ENCODE measurements at regions not wholly inside any gene's neighbourhood (a gene's known extent, or its start where the extent isn't known, plus 50 kb on each side); places are given as distances from the start of the nearest gene placed in this dataset.
"Not testable (repeated sequence)": the region's sequence is repeated elsewhere in the genome, so short reads cannot be mapped to it uniquely, and the experiment has no call there.

DNA sequence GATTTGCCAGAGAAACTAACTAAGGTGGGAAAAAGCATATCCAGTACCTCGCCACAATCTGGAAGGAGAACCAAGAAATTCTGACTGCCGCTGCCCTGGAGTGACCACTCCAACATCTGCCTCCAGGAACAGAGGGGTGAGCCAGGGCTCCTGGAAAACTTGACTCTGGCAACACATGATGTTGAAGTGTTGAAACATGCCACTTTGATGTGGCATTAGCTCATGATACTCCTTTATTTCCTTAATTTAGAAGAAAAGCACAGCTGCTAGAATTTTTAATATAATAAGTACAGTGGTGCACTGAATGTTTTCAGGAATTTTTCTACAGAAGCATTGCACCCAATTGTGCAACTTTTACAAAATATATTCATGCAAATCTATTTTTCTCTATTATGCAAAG, 109.9 kb upstream of the BCL6 start:
- no peak for DNase-seq

- no peak for DNase-seq
Observed at GRCh38 chr3:187856555-187856954, 111.3 kb upstream of the BCL6 start.

DNA sequence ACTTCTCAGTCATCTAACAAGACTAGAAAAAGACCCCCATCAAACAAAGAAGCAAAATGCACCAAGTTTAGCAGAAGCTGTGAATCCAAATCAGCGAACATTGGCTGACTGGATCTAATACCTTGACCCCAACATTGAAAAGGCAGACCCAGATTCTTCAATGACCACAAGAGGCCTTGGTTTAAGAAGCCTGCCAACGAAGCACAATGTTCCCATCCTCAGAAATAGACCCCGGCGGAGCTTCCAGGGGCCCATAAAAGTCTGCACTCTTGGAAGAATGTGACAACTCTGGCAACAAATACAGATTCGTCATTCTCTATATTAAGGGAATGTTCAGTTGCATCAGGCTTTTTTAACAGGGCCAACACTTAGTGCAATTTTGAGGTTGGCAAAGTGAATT, 112.8 kb upstream of the BCL6 start:
- no peak for DNase-seq

DNA sequence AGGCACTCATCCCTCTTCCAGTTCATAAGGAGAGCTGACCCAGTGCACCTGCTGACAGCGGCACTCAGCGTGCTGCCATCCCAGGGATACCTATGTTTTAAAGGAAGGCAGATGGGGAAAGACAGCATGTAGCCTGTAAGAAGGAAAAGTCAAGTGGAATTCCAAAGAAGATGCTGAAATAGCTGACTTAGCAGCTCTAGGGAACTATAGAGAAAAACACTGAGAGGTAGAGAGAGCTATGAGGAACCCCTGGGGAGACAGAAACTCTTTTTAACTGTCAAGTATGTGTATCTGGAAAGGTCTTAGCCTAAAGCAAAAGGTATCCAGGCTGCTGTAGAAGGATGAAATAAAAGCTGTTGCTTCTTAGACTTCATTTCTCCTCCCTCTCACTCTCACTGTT, 113.4 kb upstream of the BCL6 start:
- no peak for DNase-seq

DNA sequence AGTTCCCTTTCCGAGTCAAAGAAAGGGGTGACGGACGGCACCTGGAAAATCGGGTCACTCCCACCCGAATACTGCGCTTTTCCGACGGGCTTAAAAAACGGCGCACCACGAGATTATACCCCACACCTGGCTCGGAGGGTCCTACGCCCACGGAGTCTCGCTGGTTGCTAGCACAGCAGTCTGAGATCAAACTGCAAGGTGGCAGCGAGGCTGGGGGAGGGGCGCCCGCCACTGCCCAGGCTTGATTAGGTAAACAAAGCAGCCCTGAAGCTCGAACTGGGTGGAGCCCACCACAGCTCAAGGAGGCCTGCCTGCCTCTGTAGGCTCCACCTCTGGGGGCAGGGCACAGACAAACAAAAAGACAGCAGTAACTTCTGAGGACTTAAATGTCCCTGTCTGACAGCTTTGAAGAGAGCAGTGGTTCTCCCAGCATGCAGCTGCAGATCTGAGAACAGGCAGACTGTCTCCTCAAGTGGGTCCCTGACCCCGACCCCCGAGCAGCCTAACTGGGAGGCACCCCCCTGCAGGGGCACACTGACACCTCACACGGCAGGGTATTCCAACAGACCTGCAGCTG, 117.5 kb upstream of the BCL6 start:
- DNase-seq: not testable (repeated sequence)

- no peak for DNase-seq
Observed at GRCh38 chr3:187870360-187871203, 125.3 kb upstream of the BCL6 start.

GRCh38 chr3:187871204-187871591, 125.9 kb upstream of the BCL6 start:
- no peak for DNase-seq

GRCh38 chr3:187871848-187872247, 126.6 kb upstream of the BCL6 start:
- DNase-seq: no peak

GRCh38 chr3:187873843-187874242, 128.6 kb upstream of the BCL6 start:
- DNase-seq: no peak

DNA sequence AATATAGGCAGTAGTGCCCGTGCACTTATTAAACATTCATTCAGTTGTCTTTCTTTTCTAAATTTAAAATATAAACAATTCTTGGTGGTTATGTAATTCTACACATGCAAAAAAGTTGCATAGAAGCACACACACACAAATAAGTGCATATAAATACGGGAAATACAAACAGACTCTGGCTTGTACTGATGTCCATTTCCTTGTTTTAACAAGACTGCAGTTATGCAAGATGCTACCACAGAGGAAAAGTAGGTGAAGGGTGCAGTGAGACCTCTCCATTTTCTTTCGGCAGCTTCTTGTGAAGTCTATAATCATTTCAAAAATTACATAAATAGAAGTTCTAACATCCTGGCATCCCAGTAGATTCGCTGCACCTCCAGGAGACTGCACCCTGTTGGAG, 130.6 kb upstream of the BCL6 start:
- DNase-seq: no peak

GRCh38 chr3:187878772-187879518, 133.7 kb upstream of the BCL6 start:
- DNase-seq: no peak

GRCh38 chr3:187880441-187880840, 135.2 kb upstream of the BCL6 start:
- DNase-seq: no peak

DNA sequence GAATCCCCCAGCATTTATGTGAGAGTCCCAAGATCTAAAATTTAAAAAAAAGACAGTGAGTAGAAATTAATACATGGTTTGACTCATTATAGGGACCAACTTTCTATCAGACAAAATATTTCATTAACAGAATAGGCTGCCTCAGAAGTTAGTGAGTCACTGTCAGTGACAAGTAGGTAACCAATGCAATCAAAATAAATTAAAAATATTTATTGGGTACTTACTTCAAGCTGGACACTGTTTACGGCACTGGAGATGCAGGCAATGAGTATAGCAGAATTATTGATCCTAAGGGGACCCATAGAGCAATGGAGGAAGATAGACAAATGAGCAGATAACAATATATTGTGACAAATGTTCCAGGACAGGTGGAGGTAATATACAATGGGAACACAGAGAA, 135.6 kb upstream of the BCL6 start:
- no peak for DNase-seq

DNA sequence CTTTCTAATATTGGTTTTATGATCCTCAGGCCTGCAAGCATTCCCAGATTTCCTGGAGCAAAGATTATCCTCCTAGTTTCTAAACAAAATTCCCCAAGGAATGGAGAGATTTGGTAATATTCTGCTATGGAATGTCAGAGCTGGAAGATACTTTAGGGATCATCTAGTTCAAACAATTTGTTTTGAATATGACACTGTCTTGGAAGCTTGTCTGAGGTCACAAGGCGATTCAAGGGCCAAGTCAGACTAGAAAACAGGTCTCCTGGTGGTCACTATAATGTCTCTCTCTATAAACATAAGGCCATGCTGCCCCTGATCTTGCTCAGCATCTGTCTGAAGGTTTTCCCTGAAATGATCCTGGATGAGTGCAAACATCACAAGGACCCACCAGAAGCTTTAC, 143.4 kb upstream of the BCL6 start:
- no peak for DNase-seq

DNA sequence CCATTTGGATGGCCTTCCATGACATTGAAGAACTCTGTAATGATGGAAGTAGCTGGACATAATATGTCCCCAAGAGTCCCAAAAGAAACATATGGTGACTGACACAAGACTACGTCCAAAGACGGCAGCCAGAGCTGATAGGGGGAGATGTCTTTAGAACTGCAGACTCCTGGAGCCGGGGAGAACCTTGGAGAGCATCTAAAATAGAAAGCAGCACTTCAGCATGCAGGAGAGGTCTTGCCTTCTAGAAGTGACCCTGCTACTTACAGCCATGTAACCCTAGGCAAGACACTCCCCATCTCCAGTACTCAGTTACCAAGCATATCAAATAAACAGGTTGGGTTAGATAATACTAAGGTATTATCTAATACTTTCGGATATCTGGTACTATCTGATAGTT, 143.8 kb upstream of the BCL6 start:
- no peak for DNase-seq

GRCh38 chr3:187889601-187890404, 144.5 kb upstream of the BCL6 start:
- DNase-seq: no peak

DNA sequence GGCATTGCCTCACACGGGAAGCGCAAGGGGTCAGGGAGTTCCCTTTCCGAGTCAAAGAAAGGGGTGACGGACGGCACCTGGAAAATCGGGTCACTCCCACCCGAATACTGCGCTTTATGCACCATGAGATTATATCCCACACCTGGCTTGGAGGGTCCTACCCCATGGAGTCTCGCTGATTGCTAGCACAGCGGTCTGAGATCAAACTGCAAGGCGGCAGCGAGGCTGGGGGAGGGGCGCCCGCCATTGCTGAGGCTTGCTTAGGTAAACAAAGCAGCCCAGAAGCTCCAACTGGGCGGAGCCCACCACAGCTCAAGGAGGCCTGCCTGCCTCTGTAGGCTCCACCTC, 145.1 kb upstream of the BCL6 start:
- DNase-seq: not testable (repeated sequence)

DNA sequence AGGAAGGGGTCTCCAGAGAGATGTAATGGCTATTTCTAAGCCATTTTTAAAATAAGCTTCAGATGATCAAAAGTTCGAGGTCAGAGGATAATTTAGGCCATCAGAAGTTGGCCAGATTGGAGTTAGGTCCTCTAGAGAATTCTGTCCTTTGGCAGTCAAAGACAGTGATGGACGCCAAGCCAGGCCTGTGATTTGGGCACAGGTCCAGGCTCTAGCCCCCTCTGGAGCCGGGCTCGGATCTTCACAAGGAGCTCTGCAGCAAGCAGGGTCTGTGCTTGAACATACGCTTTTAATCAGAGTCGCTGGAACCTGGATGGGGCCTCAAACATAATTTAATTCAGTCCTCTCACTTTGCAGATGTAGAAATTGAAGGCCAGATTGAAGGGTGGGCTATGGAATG, 151.4 kb upstream of the BCL6 start:
- no peak for DNase-seq

DNA sequence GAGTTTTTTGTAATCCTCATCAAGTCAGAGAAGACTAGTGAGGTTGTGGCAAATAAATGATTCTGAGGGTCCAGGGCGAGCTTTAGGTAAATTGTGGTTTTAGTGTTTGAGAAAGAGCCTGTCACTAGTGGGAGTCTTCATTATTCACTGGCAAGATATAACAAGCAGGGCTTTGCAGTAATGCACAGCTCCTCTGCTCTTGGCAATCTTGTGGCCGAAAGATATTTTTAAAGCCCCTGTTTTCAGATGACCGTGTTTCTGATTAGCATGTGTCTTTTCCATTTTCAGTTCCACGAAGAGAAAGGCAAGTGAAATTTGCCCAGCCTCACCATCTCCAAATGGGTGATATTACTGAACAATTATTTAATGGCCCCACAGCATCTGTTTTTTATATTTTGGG, 154.0 kb upstream of the BCL6 start:
- DNase-seq: no peak

DNA sequence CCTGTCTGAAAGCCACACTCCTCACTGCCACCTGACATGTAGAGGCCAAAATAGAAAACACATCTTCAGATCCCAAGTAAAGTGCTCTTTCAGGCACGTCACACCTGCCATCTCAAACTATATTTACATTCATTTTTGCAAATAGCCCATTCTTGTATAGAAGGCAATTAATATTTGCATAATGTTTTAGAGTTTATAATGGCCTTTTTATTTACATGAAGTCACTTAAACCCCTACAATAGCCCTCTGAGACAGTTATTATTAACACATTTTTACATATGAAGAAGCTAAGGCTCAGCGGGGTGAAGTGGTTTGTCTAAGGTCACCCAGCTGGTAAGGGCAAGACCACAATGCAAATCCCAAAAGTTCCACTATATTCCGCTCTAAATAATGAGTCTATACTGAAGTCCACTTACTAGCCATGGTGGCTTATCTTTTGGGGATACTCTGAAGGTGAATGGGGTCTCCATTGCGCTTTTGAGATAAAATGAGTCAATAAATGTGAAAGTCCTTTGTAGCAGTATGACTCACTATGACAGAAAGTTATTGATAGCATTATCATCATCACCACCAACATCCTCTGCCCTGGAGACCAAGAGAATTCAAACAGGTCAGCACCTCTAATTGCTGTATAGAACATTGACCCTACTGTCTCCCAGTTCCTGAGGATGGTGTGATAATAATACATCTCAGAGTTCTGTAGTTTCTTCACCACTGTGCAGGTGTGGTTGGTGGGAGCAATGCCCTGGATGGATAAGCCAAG, 155.9 kb upstream of the BCL6 start:
- no peak for DNase-seq

- DNase-seq: no peak
Observed at GRCh38 chr3:187902041-187902471, 156.8 kb upstream of the BCL6 start.

- DNase-seq: no peak
Observed at GRCh38 chr3:187902936-187903335, 157.7 kb upstream of the BCL6 start.

- DNase-seq: no peak
Observed at GRCh38 chr3:187903697-187904096, 158.4 kb upstream of the BCL6 start.
